Smooth muscle cell (in vitro differentiated cells): ENCODE measurements at regions not wholly inside any gene's neighbourhood (a gene's known extent, or its start where the extent isn't known, plus 50 kb on each side); places are given as distances from the start of the nearest gene placed in this dataset.

Experiments used
- DNase-seq: peaks from one replicate; lab custom pipeline; 2025; ENCODE audit not compliant: unreplicated experiment; lab: John Stamatoyannopoulos, UW
- H2AFZ ChIP-seq: fragments of 200-600 bp; sonication (generic); 2 replicates; pipeline ENCODE4 v1.6.0; 2016; ENCODE audit warnings: antibody characterized with exemption, low read depth, mild to moderate bottlenecking
- H3F3A ChIP-seq: fragments of 200-600 bp; sonication (generic); 2 replicates; pipeline ENCODE4 v1.6.0; 2017; ENCODE audit warnings: antibody characterized with exemption, low read depth
- H3K27ac ChIP-seq: fragments of 200-600 bp; sonication (generic); 2 replicates; pipeline ENCODE4 v1.5.1; 2016; ENCODE audit warnings: low read depth, mild to moderate bottlenecking
- H3K27me3 ChIP-seq: fragments of 200-600 bp; sonication (generic); 2 replicates; pipeline ENCODE4 v1.6.1; 2016; ENCODE audit warnings: low read depth, mild to moderate bottlenecking
- H3K36me3 ChIP-seq: fragments of 200-600 bp; sonication (generic); 2 replicates; pipeline ENCODE4 v1.5.1; 2016; ENCODE audit warnings: low read depth
- H3K4me1 ChIP-seq: fragments of 200-600 bp; sonication (generic); 2 replicates; pipeline ENCODE4 v1.5.1; 2016; ENCODE audit warnings: low read depth
- H3K4me2 ChIP-seq: fragments of 200-600 bp; sonication (generic); 2 replicates; pipeline ENCODE4 v1.6.0; 2016; ENCODE audit warnings: mild to moderate bottlenecking
- H3K4me3 ChIP-seq: fragments of 200-600 bp; sonication (generic); 2 replicates; pipeline ENCODE4 v1.5.1; 2016; ENCODE audit warnings: mild to moderate bottlenecking
- H3K79me2 ChIP-seq: fragments of 200-600 bp; sonication (generic); 2 replicates; pipeline ENCODE4 v1.6.0; 2016; ENCODE audit warnings: low read depth, mild to moderate bottlenecking
- H3K9ac ChIP-seq: fragments of 200-600 bp; sonication (generic); 2 replicates; pipeline ENCODE4 v1.6.0; 2016; ENCODE audit warnings: low read depth
- H3K9me3 ChIP-seq: fragments of 200-600 bp; sonication (generic); replicated peaks from 2 replicates; pipeline ENCODE4 v1.5.1; 2016; ENCODE audit warnings: low read depth
- H4K20me1 ChIP-seq: fragments of 200-600 bp; sonication (generic); 2 replicates; pipeline ENCODE4 v1.6.0; 2016; ENCODE audit warnings: low read depth
- WGBS: methylation state at CpG from one replicate; pipeline ENCODE4 v1.1.7; 2016; ENCODE audit warnings: low lambda C conversion rate; 5-methylcytosine and 5-hydroxymethylcytosine counted together
- TF ChIP-seq, protein P1 (sequence below): fragments of 200-600 bp; sonication (generic); IDR thresholded peaks from 2 replicates; pipeline ENCODE4 v1.5.1; 2017; ENCODE audit warnings: borderline replicate concordance, mild to moderate bottlenecking, antibody characterized with exemption; ENCODE audit not compliant: insufficient read depth, poor library complexity, severe bottlenecking

DNA sequence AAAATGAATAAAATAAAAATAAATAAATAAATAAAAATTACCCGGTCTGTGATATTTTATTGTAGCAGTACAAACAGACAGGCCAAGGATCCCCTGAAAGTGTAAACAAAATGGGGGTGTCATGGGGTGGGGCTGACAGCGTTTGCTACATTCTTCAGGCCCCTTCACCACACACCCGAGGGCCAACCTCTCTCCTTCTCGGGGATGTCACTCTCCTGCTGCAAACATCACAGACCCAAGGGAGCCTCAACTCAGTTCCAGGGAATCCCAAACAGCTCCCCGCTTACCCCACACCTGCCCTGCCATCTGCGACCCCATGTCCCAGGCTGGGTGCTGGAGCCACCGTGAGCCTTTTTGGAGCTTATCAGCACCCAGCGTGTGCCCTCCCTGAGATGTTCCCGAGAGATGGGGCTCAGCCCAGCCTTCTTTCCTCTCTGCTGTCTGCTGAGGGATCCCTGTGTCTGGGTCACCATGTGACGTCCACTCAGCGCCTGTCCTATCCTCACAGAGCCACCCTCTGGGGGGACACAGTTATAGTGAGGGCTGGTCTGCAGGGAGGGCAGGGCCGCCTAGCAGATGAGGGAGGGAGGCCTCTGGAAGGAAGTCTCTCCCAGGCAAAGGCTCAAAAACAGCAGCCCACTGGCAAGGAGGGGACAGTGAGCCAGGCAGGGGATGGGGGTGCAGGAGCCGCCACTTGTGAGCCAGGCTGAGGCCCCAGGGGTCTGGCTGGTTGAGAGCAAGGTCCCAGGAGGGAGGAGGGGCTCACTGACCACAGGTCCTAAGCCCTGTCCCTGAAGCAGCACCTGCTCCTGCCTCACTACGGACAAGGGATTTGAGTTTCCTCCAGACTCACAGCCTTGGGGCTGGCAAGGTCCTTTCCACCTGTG, 1041.6 kb downstream of the BRD1 start:
- H3K4me2 ChIP-seq: no peak overlapping the region
- no peaks in the 10 kb centered on the region for H3K27me3 ChIP-seq
- H4K20me1 ChIP-seq: no peaks in the 10 kb centered on the region
- H3K36me3 ChIP-seq: no peaks in the 10 kb centered on the region
- TF ChIP-seq, protein P1, sequence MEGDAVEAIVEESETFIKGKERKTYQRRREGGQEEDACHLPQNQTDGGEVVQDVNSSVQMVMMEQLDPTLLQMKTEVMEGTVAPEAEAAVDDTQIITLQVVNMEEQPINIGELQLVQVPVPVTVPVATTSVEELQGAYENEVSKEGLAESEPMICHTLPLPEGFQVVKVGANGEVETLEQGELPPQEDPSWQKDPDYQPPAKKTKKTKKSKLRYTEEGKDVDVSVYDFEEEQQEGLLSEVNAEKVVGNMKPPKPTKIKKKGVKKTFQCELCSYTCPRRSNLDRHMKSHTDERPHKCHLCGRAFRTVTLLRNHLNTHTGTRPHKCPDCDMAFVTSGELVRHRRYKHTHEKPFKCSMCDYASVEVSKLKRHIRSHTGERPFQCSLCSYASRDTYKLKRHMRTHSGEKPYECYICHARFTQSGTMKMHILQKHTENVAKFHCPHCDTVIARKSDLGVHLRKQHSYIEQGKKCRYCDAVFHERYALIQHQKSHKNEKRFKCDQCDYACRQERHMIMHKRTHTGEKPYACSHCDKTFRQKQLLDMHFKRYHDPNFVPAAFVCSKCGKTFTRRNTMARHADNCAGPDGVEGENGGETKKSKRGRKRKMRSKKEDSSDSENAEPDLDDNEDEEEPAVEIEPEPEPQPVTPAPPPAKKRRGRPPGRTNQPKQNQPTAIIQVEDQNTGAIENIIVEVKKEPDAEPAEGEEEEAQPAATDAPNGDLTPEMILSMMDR: no peak
- no peak overlapping the region for H3K9ac ChIP-seq
- H3K4me3 ChIP-seq: no peak overlapping the region
- no peaks in the 10 kb centered on the region for H3K79me2 ChIP-seq
- H2AFZ ChIP-seq: no peak overlapping the region
- no peaks in the 10 kb centered on the region for H3F3A ChIP-seq
- DNase-seq: no peak
- no peaks in the 10 kb centered on the region for H3K4me1 ChIP-seq
- H3K27ac ChIP-seq: no peak overlapping the region
- H3K9me3 ChIP-seq: no peaks in the 10 kb centered on the region
- WGBS: 88% methylated on average over 14 of the region's 14 CpGs

DNA sequence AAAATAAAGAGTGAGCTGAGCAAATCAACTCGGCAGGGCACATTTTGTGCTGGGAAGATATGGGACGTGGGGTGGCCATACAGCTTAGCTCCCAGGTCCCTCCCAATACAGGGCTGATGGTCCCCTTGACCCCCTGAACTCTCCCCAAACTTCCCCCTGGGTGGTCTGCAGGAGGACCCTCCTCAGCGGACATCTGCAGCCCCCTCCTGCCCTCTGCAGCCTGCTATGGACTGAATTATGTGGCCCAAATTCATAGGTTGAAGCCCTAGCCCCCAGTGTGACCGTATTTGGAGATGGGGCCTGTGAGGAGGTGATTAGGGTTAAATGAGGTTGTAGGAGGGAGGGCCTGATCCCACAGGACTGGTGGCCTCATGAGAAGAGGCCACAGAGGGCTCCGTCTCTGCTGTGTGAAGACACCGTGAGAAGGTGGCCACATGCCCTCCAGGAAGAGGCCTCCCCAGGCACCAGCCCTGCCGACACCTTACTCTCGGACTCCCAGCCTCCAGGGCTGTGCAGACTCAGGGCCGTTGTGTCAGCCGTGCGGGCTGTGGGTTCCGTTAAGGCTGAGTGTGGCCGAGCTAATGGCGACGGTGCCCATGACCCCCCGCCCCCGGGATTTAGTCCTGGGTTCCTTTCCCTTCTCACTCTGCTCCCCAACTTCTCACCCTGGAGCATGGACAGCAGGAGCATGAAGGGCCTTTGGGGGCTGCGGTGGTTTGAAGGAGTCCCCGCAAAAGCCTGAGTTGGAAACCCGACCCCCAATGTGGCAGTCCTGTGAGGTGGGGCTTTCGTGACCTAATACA, 1042.8 kb downstream of the BRD1 start:
- H3K4me3 ChIP-seq: no peak overlapping the region
- 89% methylated on average over 21 of the region's 21 CpGs for WGBS
- H3K36me3 ChIP-seq: no peaks in the 10 kb centered on the region
- no peaks in the 10 kb centered on the region for H3K4me1 ChIP-seq
- no peaks in the 10 kb centered on the region for H3K9me3 ChIP-seq
- no peak overlapping the region for H3K4me2 ChIP-seq
- no peak overlapping the region for H3K27ac ChIP-seq
- DNase-seq: no peak
- no peaks in the 10 kb centered on the region for H3K27me3 ChIP-seq
- H3K9ac ChIP-seq: no peak overlapping the region
- no peaks in the 10 kb centered on the region for H3K79me2 ChIP-seq
- TF ChIP-seq, protein P1: no peak
- no peak overlapping the region for H2AFZ ChIP-seq
- no peaks in the 10 kb centered on the region for H3F3A ChIP-seq
- H4K20me1 ChIP-seq: no peaks in the 10 kb centered on the region

DNA sequence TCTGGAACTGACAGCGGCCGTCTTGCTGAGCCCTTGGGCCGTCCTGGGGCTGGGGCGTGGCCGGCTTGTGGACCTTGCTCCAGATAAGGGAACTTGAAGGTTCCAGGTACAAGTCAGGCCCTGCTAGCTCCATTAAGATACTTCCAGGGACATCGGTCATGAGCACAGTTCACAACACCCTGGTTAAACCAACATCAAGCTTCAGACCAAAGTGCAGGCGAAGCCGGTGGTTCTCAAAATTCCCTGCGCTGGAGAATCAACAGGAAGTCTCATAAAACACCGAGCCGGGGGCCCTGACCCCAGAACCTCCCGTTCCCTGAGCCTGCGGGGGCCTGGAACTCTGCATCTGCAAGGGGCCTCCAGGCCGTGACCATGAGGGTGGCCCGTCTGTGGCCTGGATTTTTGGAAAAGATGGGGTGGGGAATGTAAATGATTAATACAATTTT, 1043.8 kb downstream of the BRD1 start:
- 86% methylated on average over 15 of the region's 15 CpGs for WGBS
- Histone ChIP-seq H3K27ac (no peak overlapping the region), H3K4me2 (no peak overlapping the region), H3K79me2 (no peaks in the 10 kb centered on the region), H3K36me3 (no peaks in the 10 kb centered on the region), H4K20me1 (no peaks in the 10 kb centered on the region), H3K4me1 (no peaks in the 10 kb centered on the region), H3K4me3 (no peak overlapping the region), H2AFZ (no peak overlapping the region), H3K27me3 (no peaks in the 10 kb centered on the region), H3F3A (no peaks in the 10 kb centered on the region), H3K9ac (no peak overlapping the region), H3K9me3 (no peaks in the 10 kb centered on the region)
- TF ChIP-seq, protein P1: no peak
- DNase-seq: no peak
